HepG2 (cell line): ENCODE measurements at regions not wholly inside any gene's neighbourhood (a gene's known extent, or its start where the extent isn't known, plus 50 kb on each side); places are given as distances from the start of the nearest gene placed in this dataset.

Source experiments
- ATAC-seq: fragments of 200-7000 bp; cut with Tn5 transposase; 3 replicates; pipeline ENCODE4 v1.9.1; 2020; ENCODE audit warnings: mild to moderate bottlenecking, moderate library complexity
- BruUV-seq: library from RNA; stranded (reverse); fragments of 400-500 nt; replicated peaks from 2 replicates; lab custom pipeline; 2021; lab: Mats Ljungman, UMichigan
- CTCF ChIA-PET: fragments of 300-600 bp; formaldehyde crosslinking; extraction: SDS; loops from one replicate; lab custom pipeline; 2021; ENCODE audit warnings: low total read pairs, inconsistent platforms, low intra/inter-chr PET ratio; lab: Yijun Ruan, JAX
- POLR2A ChIA-PET: fragments of 350-600 bp; sonication (Branson Sonifier 250); formaldehyde crosslinking; loops from one replicate; lab custom pipeline; 2020; ENCODE audit warnings: antibody characterized with exemption, inconsistent platforms; lab: Yijun Ruan, JAX
- DNase-seq: peaks from one replicate; pipeline ENCODE4 v3.0.0-alpha.2; 2015; ENCODE audit warnings: low spot score
- FAIRE-seq: peaks from 3 replicates; lab custom pipeline; 2011; peaks lifted over from hg19 to GRCh38; lab: Jason Lieb, UNC
- H2AFZ ChIP-seq: one replicate; pipeline ENCODE4 v1.6.1; 2011; ENCODE audit warnings: low read length, inconsistent platforms
- H3K27ac ChIP-seq: fragments of 300-600 bp; 3 replicates; pipeline ENCODE4 v1.8.0; 2011; ENCODE audit warnings: mixed run types, mild to moderate bottlenecking, mixed read lengths, low read length, inconsistent platforms; ENCODE audit not compliant: insufficient read depth; ENCODE audit errors: extremely low read length
- H3K27me3 ChIP-seq, 2 experiments: fragments of 200-600 bp in 1 of 2; 2 replicates in 1 of 2; 3 replicates in 1 of 2; pipeline versions ENCODE4 v1.6.0 to v1.8.0; 2011; ENCODE audit warnings: low read length in 2 of 2, mild to moderate bottlenecking in 2 of 2, moderate library complexity in 2 of 2, inconsistent platforms in 1 of 2; ENCODE audit not compliant: insufficient read depth in 2 of 2, control insufficient read depth in 1 of 2
- H3K36me3 ChIP-seq, 2 experiments: fragments of 200-600 bp in 1 of 2; replicated peaks in 1 of 2; 2 replicates in 1 of 2; 3 replicates in 1 of 2; pipeline versions ENCODE4 v1.5.1 to v1.8.0; 2011; ENCODE audit warnings: low read length in 2 of 2, inconsistent platforms in 1 of 2; ENCODE audit not compliant: insufficient read depth in 2 of 2, control insufficient read depth in 1 of 2
- H3K4me1 ChIP-seq: 2 replicates; pipeline ENCODE4 v1.5.1; 2012; ENCODE audit warnings: low read length, inconsistent platforms; ENCODE audit not compliant: insufficient read depth
- H3K4me2 ChIP-seq: 2 replicates; pipeline ENCODE4 v1.6.0; 2011; ENCODE audit warnings: low read depth, low read length, inconsistent platforms
- H3K4me3 ChIP-seq, 3 experiments: fragments of 200-600 bp in 1 of 3; sonication (generic), shearing (Covaris generic) in 1 of 3; replicated peaks in 1 of 3; 2 replicates each; pipeline ENCODE4 v1.5.1; 2011 to 2016; ENCODE audit warnings: low read length in 3 of 3, inconsistent platforms in 2 of 3, low read depth in 2 of 3, mild to moderate bottlenecking in 2 of 3, control low read depth in 1 of 3, mixed read lengths in 1 of 3; ENCODE audit not compliant: insufficient read depth in 1 of 3
- H3K79me2 ChIP-seq: one replicate; pipeline ENCODE4 v1.6.1; 2011; ENCODE audit warnings: low read length, inconsistent platforms; ENCODE audit not compliant: insufficient read depth
- H3K9ac ChIP-seq: 2 replicates; pipeline ENCODE4 v1.6.0; 2011; ENCODE audit warnings: mild to moderate bottlenecking, low read depth, low read length, inconsistent platforms; ENCODE audit not compliant: insufficient read depth
- H3K9me3 ChIP-seq: 2 replicates; pipeline ENCODE4 v1.5.1; 2012; ENCODE audit warnings: mild to moderate bottlenecking, low read length
- H4K20me1 ChIP-seq: 2 replicates; pipeline ENCODE4 v1.6.0; 2011; ENCODE audit warnings: inconsistent platforms, mild to moderate bottlenecking, low read length, moderate library complexity; ENCODE audit not compliant: insufficient read depth
- HOXD1 ChIP-seq: sonication (generic); formaldehyde crosslinking; IDR thresholded peaks from 2 replicates; pipeline ENCODE4 v1.5.0; 2020; ENCODE audit warnings: missing genetic modification reagents
- NR2C2 ChIP-seq: sonication (generic); formaldehyde crosslinking; IDR thresholded peaks from 2 replicates; pipeline ENCODE4 v1.4.0; 2020; ENCODE audit warnings: missing genetic modification reagents, mild to moderate bottlenecking, moderate library complexity, borderline replicate concordance
- RFX3 ChIP-seq: IDR thresholded peaks from 2 replicates; pipeline ENCODE4 v1.6.1; 2016; ENCODE audit warnings: missing biosample characterization, missing genetic modification reagents
- SETDB1 ChIP-seq: sonication (generic); formaldehyde crosslinking; IDR thresholded peaks from 2 replicates; pipeline ENCODE4 v1.5.1; 2020; ENCODE audit warnings: missing genetic modification reagents, mild to moderate bottlenecking, borderline replicate concordance
- ZBTB1 ChIP-seq: sonication (generic); formaldehyde crosslinking; IDR thresholded peaks from 2 replicates; pipeline ENCODE4 v1.4.0; 2020; ENCODE audit warnings: missing genetic modification reagents, borderline replicate concordance
- ZFP41 ChIP-seq: sonication (generic); formaldehyde crosslinking; IDR thresholded peaks from 2 replicates; pipeline ENCODE4 v1.4.0; 2020; ENCODE audit warnings: mild to moderate bottlenecking, missing genetic modification reagents, borderline replicate concordance
- ZNF143 ChIP-seq: sonication (generic); formaldehyde crosslinking; IDR thresholded peaks from 2 replicates; pipeline ENCODE4 v1.4.0; 2020; ENCODE audit warnings: missing genetic modification reagents
- ZNF780A ChIP-seq: sonication (generic); formaldehyde crosslinking; IDR thresholded peaks from 2 replicates; pipeline ENCODE4 v1.8.0; 2022; ENCODE audit warnings: mild to moderate bottlenecking, missing genetic modification reagents, moderate library complexity
- ZSCAN30 ChIP-seq: sonication (generic); formaldehyde crosslinking; IDR thresholded peaks from 2 replicates; pipeline ENCODE4 v1.5.0; 2020; ENCODE audit warnings: mild to moderate bottlenecking, missing genetic modification reagents
- WGBS: methylation state at CpG from one replicate; pipeline ENCODE4 v1.1.6; 2017; ENCODE audit warnings: low lambda C conversion rate; 5-methylcytosine and 5-hydroxymethylcytosine counted together
- in situ Hi-C: cut with HindIII; loops from 2 replicates; pipeline ENCODE4 v1.10.0; 2017; ENCODE audit warnings: low pct_unique_long_range_greater_than_20kb; ENCODE audit not compliant: extremely low pct_ligation_motif_present
- intact Hi-C: fragments of 100-400 bp; cut with micrococcal nuclease; formaldehyde crosslinking; loops from one replicate; pipeline ENCODE4 v1.10.0; 2022; ENCODE audit not compliant: unreplicated experiment
- TF ChIP-seq, protein P1 (sequence below): IDR thresholded peaks from 2 replicates; pipeline ENCODE4 v1.6.1; 2018; ENCODE audit warnings: missing genetic modification reagents
- TF ChIP-seq, protein P2 (sequence below): sonication (generic); formaldehyde crosslinking; IDR thresholded peaks from 2 replicates; pipeline ENCODE4 v1.8.1; 2023; ENCODE audit warnings: missing genetic modification reagents, mild to moderate bottlenecking, borderline replicate concordance
- TF ChIP-seq, protein P3 (sequence below): sonication (generic); formaldehyde crosslinking; IDR thresholded peaks from 2 replicates; pipeline ENCODE4 v1.8.0; 2023; ENCODE audit warnings: mild to moderate bottlenecking, missing genetic modification reagents

DNA sequence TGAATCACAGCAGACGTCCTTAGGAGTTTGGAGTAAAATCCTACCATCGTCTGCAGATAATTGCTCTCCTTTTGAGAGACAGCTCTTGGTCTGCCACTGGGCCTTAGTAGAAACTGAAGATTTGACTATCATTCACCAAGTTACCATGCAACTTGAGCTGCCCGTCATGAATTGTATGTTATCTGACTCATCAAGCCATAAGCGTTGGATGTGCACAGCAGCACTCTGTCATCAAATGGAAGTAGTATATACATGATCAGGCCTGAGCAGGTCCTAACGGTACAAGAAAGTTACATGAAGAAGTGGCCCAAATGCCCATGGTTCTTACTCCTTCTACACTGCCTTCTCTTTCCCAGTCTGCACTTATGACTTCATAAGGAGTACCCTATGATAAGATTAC is 317.8 kb downstream of the GPATCH2 start:
- H3K9ac ChIP-seq, result no peak overlapping the region
- no peak overlapping the region for H3K27ac ChIP-seq
- POLR2A ChIA-PET, result no interaction called here
- DNase-seq (no peak), ATAC-seq (no peak), FAIRE-seq (no peak)
- H3K4me3 ChIP-seq, result no peak overlapping the region
- BruUV-seq, result no TSS peak
- H3K27me3 ChIP-seq, result no peaks in the 10 kb centered on the region
- no peak overlapping the region for H2AFZ ChIP-seq
- WGBS, result 33% methylated on average over 4 of the region's 5 CpGs
- in situ Hi-C loops (no loop called here), intact Hi-C loops (no loop called here)
- H3K4me2 ChIP-seq, result no peak overlapping the region
- no peaks in the 10 kb centered on the region for H3K36me3 ChIP-seq
- no peaks in the 10 kb centered on the region for H3K4me1 ChIP-seq
- TF ChIP-seq ZNF143 (CRISPR knock-in tag), result no peak
- no peak for TF ChIP-seq ZBTB1 (CRISPR knock-in tag)
- TF ChIP-seq ZSCAN30 (CRISPR knock-in tag), result no peak
- TF ChIP-seq, protein P1, sequence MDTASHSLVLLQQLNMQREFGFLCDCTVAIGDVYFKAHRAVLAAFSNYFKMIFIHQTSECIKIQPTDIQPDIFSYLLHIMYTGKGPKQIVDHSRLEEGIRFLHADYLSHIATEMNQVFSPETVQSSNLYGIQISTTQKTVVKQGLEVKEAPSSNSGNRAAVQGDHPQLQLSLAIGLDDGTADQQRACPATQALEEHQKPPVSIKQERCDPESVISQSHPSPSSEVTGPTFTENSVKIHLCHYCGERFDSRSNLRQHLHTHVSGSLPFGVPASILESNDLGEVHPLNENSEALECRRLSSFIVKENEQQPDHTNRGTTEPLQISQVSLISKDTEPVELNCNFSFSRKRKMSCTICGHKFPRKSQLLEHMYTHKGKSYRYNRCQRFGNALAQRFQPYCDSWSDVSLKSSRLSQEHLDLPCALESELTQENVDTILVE (CRISPR knock-in tag), result no peak
- no peak for TF ChIP-seq NR2C2 (CRISPR knock-in tag)
- no peak for TF ChIP-seq ZFP41
- TF ChIP-seq HOXD1 (CRISPR knock-in tag), result no peak
- TF ChIP-seq, protein P2, sequence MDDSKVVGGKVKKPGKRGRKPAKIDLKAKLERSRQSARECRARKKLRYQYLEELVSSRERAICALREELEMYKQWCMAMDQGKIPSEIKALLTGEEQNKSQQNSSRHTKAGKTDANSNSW (CRISPR knock-in tag), result no peak
- no peak for TF ChIP-seq SETDB1 (CRISPR knock-in tag)
- TF ChIP-seq, protein P3, sequence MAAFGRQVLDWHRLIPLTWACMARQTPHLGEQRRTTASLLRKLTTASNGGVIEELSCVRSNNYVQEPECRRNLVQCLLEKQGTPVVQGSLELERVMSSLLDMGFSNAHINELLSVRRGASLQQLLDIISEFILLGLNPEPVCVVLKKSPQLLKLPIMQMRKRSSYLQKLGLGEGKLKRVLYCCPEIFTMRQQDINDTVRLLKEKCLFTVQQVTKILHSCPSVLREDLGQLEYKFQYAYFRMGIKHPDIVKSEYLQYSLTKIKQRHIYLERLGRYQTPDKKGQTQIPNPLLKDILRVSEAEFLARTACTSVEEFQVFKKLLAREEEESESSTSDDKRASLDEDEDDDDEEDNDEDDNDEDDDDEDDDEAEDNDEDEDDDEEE (CRISPR knock-in tag), result no peak
- TF ChIP-seq RFX3 (CRISPR knock-in tag), result no peak
- TF ChIP-seq ZNF780A (CRISPR knock-in tag), result no peak
- no peaks in the 10 kb centered on the region for H4K20me1 ChIP-seq
- H3K9me3 ChIP-seq, result no peaks in the 10 kb centered on the region
- CTCF ChIA-PET, result no interaction called here
- no peaks in the 10 kb centered on the region for H3K79me2 ChIP-seq
